PC-3 (cell line): ENCODE measurements at regions not wholly inside any gene's neighbourhood (a gene's known extent, or its start where the extent isn't known, plus 50 kb on each side); places are given as distances from the start of the nearest gene placed in this dataset.

ENCODE experiments used
- ATAC-seq: fragments of 200-7000 bp; cut with Tn5 transposase; 2 replicates; pipeline ENCODE4 v1.9.1; 2020; ENCODE audit warnings: mild to moderate bottlenecking, moderate library complexity
- BruUV-seq: library from RNA; stranded (reverse); fragments of 400-500 nt; replicated peaks from 2 replicates; lab custom pipeline; 2021; lab: Mats Ljungman, UMichigan
- CTCF ChIA-PET: fragments of 300-600 bp; sonication (Branson Sonifier 250); formaldehyde crosslinking; loops from one replicate; lab custom pipeline; 2022; ENCODE audit warnings: antibody characterized with exemption; lab: Charles Lee
- POLR2A ChIA-PET: fragments of 300-600 bp; sonication (Branson Sonifier 250); formaldehyde crosslinking; loops from one replicate; lab custom pipeline; 2022; ENCODE audit warnings: antibody characterized with exemption; ENCODE audit not compliant: unreplicated experiment; lab: Charles Lee
- DNase-seq: peaks from one replicate; pipeline ENCODE4 v3.0.0-alpha.2; 2015
- H2AFZ ChIP-seq: fragments of 300-600 bp; sonication (generic); 2 replicates; pipeline ENCODE4 v1.6.0; 2016; ENCODE audit warnings: antibody characterized with exemption, low read length
- H3F3A ChIP-seq: fragments of 300-600 bp; sonication (generic); one replicate; pipeline ENCODE4 v1.6.0; 2017; ENCODE audit warnings: antibody characterized with exemption, low read length, control low read depth, mild to moderate bottlenecking; ENCODE audit not compliant: unreplicated experiment
- H3K27ac ChIP-seq: fragments of 300-600 bp; sonication (generic); 2 replicates; pipeline ENCODE4 v1.5.1; 2016; ENCODE audit warnings: mild to moderate bottlenecking, low read length
- H3K27me3 ChIP-seq: fragments of 300-600 bp; sonication (generic); 2 replicates; pipeline ENCODE4 v1.6.1; 2016; ENCODE audit warnings: low read length, mixed read lengths
- H3K36me3 ChIP-seq: fragments of 300-600 bp; sonication (generic); 2 replicates; pipeline ENCODE4 v1.6.1; 2016; ENCODE audit warnings: low read depth, mixed run types, low read length, mixed read lengths
- H3K4me1 ChIP-seq: fragments of 300-600 bp; sonication (generic); 2 replicates; pipeline ENCODE4 v1.5.1; 2016; ENCODE audit warnings: low read length; ENCODE audit not compliant: insufficient read depth
- H3K4me2 ChIP-seq: fragments of 300-600 bp; sonication (generic); 2 replicates; pipeline ENCODE4 v1.6.0; 2016; ENCODE audit warnings: low read length
- H3K4me3 ChIP-seq: fragments of 300-600 bp; sonication (generic); 2 replicates; pipeline ENCODE4 v1.5.1; 2016; ENCODE audit warnings: mild to moderate bottlenecking, low read length, mixed read lengths
- H3K79me2 ChIP-seq: fragments of 300-600 bp; sonication (generic); 2 replicates; pipeline ENCODE4 v1.6.1; 2017; ENCODE audit warnings: low read length, mixed read lengths
- H3K9ac ChIP-seq: fragments of 300-600 bp; sonication (generic); 2 replicates; pipeline ENCODE4 v1.6.0; 2016; ENCODE audit warnings: mild to moderate bottlenecking, low read length
- H3K9me2 ChIP-seq: fragments of 300-600 bp; sonication (generic); replicated peaks from 2 replicates; pipeline ENCODE4 v1.6.1; 2016; ENCODE audit warnings: mixed run types, low read length, mixed read lengths
- H3K9me3 ChIP-seq: fragments of 300-600 bp; sonication (generic); 2 replicates; pipeline ENCODE4 v1.6.1; 2016; ENCODE audit warnings: low read length, mixed read lengths
- H4K20me1 ChIP-seq: fragments of 300-600 bp; sonication (generic); 2 replicates; pipeline ENCODE4 v1.6.1; 2016; ENCODE audit warnings: low read length, mixed read lengths
- CTCF ChIP-seq: fragments of 300-600 bp; sonication (generic); conservative IDR thresholded peaks from 2 replicates; pipeline ENCODE4 v1.5.1; 2017; ENCODE audit warnings: antibody characterized with exemption, low read depth, mild to moderate bottlenecking, low read length
- EZH2 ChIP-seq: fragments of 300-600 bp; sonication (generic); IDR thresholded peaks from one replicate; pipeline ENCODE4 v1.6.1; 2017; ENCODE audit warnings: antibody characterized with exemption, mild to moderate bottlenecking, low read length; ENCODE audit not compliant: unreplicated experiment
- EZH2phosphoT487 ChIP-seq: fragments of 300-600 bp; sonication (generic); IDR thresholded peaks from 2 replicates; pipeline ENCODE4 v1.6.1; 2018; ENCODE audit warnings: mild to moderate bottlenecking, antibody characterized with exemption, low read length, borderline replicate concordance
- intact Hi-C: fragments of 100-400 bp; cut with micrococcal nuclease; formaldehyde crosslinking; loops from 2 replicates; pipeline ENCODE4 v1.9.0; 2023

GRCh38 chr18:73656691-73657090 lies 490.9 kb downstream of the FBXO15 start:
- H3K4me2 ChIP-seq: no peak overlapping the region
- H3K36me3 ChIP-seq: no peaks in the 10 kb centered on the region
- no peaks in the 10 kb centered on the region for H4K20me1 ChIP-seq
- no peak overlapping the region for H3K27ac ChIP-seq
- H3F3A ChIP-seq: no peaks in the 10 kb centered on the region
- DNase-seq: no peak
- no peaks in the 10 kb centered on the region for H3K9me2 ChIP-seq
- H3K79me2 ChIP-seq: no peaks in the 10 kb centered on the region
- CTCF ChIA-PET: no interaction called here
- H3K27me3 ChIP-seq: no peaks in the 10 kb centered on the region
- no TSS peak for BruUV-seq
- no peak overlapping the region for H3K4me3 ChIP-seq
- intact Hi-C loops: no loop called here
- POLR2A ChIA-PET: no interaction called here
- H3K4me1 ChIP-seq: peaks cover under 1% of the 10 kb centered on the region
- ATAC-seq: no peak
- H3K9ac ChIP-seq: no peak overlapping the region
- no peaks in the 10 kb centered on the region for H3K9me3 ChIP-seq
- no peak overlapping the region for H2AFZ ChIP-seq
- no peak for TF ChIP-seq EZH2
- no peak for TF ChIP-seq CTCF

- Histone ChIP-seq H3K4me2 (no peak overlapping the region), H3K9me3 (no peaks in the 10 kb centered on the region), H3K79me2 (no peaks in the 10 kb centered on the region), H3K9me2 (no peaks in the 10 kb centered on the region), H3K27ac (no peak overlapping the region), H3F3A (no peaks in the 10 kb centered on the region), H3K36me3 (no peaks in the 10 kb centered on the region), H3K4me1 (no peaks in the 10 kb centered on the region; the same call in 1 of the 2 replicates), H3K4me3 (no peak overlapping the region), H2AFZ (no peak overlapping the region), H3K27me3 (no peaks in the 10 kb centered on the region), H4K20me1 (no peaks in the 10 kb centered on the region), H3K9ac (no peak overlapping the region)
- no peak for TF ChIP-seq CTCF
- no peak for TF ChIP-seq EZH2phosphoT487
- no peak for TF ChIP-seq EZH2
- CTCF ChIA-PET: no interaction called here
- POLR2A ChIA-PET: no interaction called here
- no TSS peak for BruUV-seq
- ATAC-seq (no peak), DNase-seq (no peak)
- intact Hi-C loops: no loop called here
Observed at GRCh38 chr18:73653827-73654226, 493.8 kb downstream of the FBXO15 start.

- no peaks in the 10 kb centered on the region for H3K79me2 ChIP-seq
- TF ChIP-seq CTCF: no peak
- TF ChIP-seq EZH2: no peak
- TF ChIP-seq EZH2phosphoT487: no peak
- H3K9me3 ChIP-seq: no peaks in the 10 kb centered on the region
- ChIA-PET CTCF (no interaction called here), POLR2A (no interaction called here)
- no peaks in the 10 kb centered on the region for H4K20me1 ChIP-seq
- no peak overlapping the region for H3K9ac ChIP-seq
- no peak overlapping the region for H3K4me3 ChIP-seq
- H3K9me2 ChIP-seq: no peaks in the 10 kb centered on the region
- no TSS peak for BruUV-seq
- H3K27me3 ChIP-seq: no peaks in the 10 kb centered on the region
- no peaks in the 10 kb centered on the region for H3K36me3 ChIP-seq
- intact Hi-C loops: no loop called here
- no peaks in the 10 kb centered on the region; the same call in 1 of the 2 replicates for H3K4me1 ChIP-seq
- H2AFZ ChIP-seq: no peak overlapping the region
- H3K4me2 ChIP-seq: no peak overlapping the region
- H3F3A ChIP-seq: no peaks in the 10 kb centered on the region
- DNase-seq (no peak), ATAC-seq (no peak)
- no peak overlapping the region for H3K27ac ChIP-seq
Observed at GRCh38 chr18:73653251-73653650, 494.4 kb downstream of the FBXO15 start.
